ENCODE measurements at regions not wholly inside any gene's neighbourhood (a gene's known extent, or its start where the extent isn't known, plus 50 kb on each side); places are given as distances from the start of the nearest gene placed in this dataset.

GRCh38 chr12:46571608-46572007 is 199.0 kb upstream of the SLC38A2 start:
- Histone ChIP-seq H4K20me1 (ENCODE audit: insufficient read depth, low read length) (no peaks in the 10 kb centered on the region), H4K91ac (ENCODE audit: insufficient read depth, low read depth, low read length) (no peak overlapping the region), H3K27me3 (ENCODE audit: control insufficient read depth, insufficient read depth, low read length) (no peaks in the 10 kb centered on the region), H3K79me1 (ENCODE audit: low read depth in 1 of 2, low read length in 2 of 2) (0 out of 4 replicates have a peak, but pooled peaks cover 0 to 4% of the 10 kb centered on the region in 2 experiments), H3K4me1 (ENCODE audit: control insufficient read depth, insufficient read depth, low read length) (no peaks in the 10 kb centered on the region), H2BK20ac (ENCODE audit: low read depth, low read length) (no peak overlapping the region), H4K5ac (ENCODE audit: low read depth, low read length) (no peak overlapping the region), H3K9ac (ENCODE audit: low read depth, low read length) (no peak overlapping the region), H2AK5ac (ENCODE audit: low read depth, low read length) (no peak overlapping the region), H3K36me3 (ENCODE audit: control insufficient read depth, insufficient read depth, low read length) (no peaks in the 10 kb centered on the region), H3K14ac (replicated peaks; ENCODE audit: low read depth, low read length) (no peak overlapping the region), H2BK120ac (ENCODE audit: low read depth, low read length) (no peak overlapping the region), H4K8ac (ENCODE audit: low read depth in 2 of 2, low read length in 2 of 2) (no peak overlapping the region), H2AFZ (replicated peaks; ENCODE audit: low read length, poor library complexity) (no peak overlapping the region), H3K9me3 (ENCODE audit: control insufficient read depth, insufficient read depth, low read length) (peaks cover 12% of the 10 kb centered on the region), H2BK5ac (ENCODE audit: low read depth, low read length, poor library complexity, severe bottlenecking) (no peak overlapping the region), H2BK15ac (ENCODE audit: low read depth, low read length) (no peak overlapping the region), H3K18ac (ENCODE audit: low read depth, low read length) (no peak overlapping the region), H3K4ac (ENCODE audit: low read depth, low read length) (no peak overlapping the region), H3K27ac (ENCODE audit: insufficient read depth, low read length) (no peak overlapping the region), H3K4me3 (ENCODE audit: insufficient read depth, low read depth, low read length) (no peak overlapping the region), H3K9me1 (ENCODE audit: insufficient read depth, low read length) (no peaks in the 10 kb centered on the region), H3K4me2 (ENCODE audit: low read depth, low read length) (no peak overlapping the region), H3K23ac (ENCODE audit: low read depth, low read length) (no peak overlapping the region), H3K56ac (ENCODE audit: extremely low read depth, insufficient read depth, low read length) (no peak overlapping the region), H2AK9ac (replicated peaks; ENCODE audit: low read depth, low read length, poor library complexity) (no peak overlapping the region)
- intact Hi-C loops (cut with micrococcal nuclease), result no loop called here
- in situ Hi-C loops (cut with MboI; ENCODE audit: low sequenced_read_pairs), result no loop called here
- CTCF ChIA-PET, result interaction anchor here (0.9 to 1.1 kb wide), 2 partner anchors 9 to 362 kb away, joined by 3 read pairs; no protein-coding TSS in a partner anchor
- ATAC-seq (ENCODE audit: low read depth), result no peak
- WGBS, 2 experiments (ENCODE audit: extremely low coverage in 2 of 2, insufficient read length in 1 of 2), result no CpG with 5 or more reads among the region's 3 CpGs
- DNase-seq, result no peak
- dilution Hi-C loops (cut with HindIII; ENCODE audit: low sequenced_read_pairs, unreplicated experiment), result no loop called here
- BruUV-seq (replicated peaks), result no TSS peak
- POLR2A ChIA-PET (ENCODE audit: unreplicated experiment), result interaction anchor here (0.6 kb wide), 1 partner anchor 185 kb away, joined by 4 read pairs; no protein-coding TSS in a partner anchor
- no peak for TF ChIP-seq SMC3 (IDR thresholded peaks at IDR 0.05; ENCODE audit: low read depth, low read length)
- TF ChIP-seq ELK1 (IDR thresholded peaks at IDR 0.05; ENCODE audit: borderline replicate concordance, low read depth, low read length), result no peak
- TF ChIP-seq CEBPB (IDR thresholded peaks at IDR 0.05; ENCODE audit: low read depth, low read length), result 0 out of 2 replicates have a peak, but pooled peaks have one; percentile 16
- no peak for TF ChIP-seq FOS (IDR thresholded peaks at IDR 0.05; ENCODE audit: low read depth, low read length)

Measured in IMR-90 (cell line).